NB4 (cell line): ENCODE measurements at regions not wholly inside any gene's neighbourhood (a gene's known extent, or its start where the extent isn't known, plus 50 kb on each side); places are given as distances from the start of the nearest gene placed in this dataset.

Experiments used
- MYC ChIP-seq: IDR thresholded peaks from 2 replicates; pipeline ENCODE4 v1.6.1; 2011; ENCODE audit warnings: low read depth, low read length
- POLR2A ChIP-seq: IDR thresholded peaks from 2 replicates; pipeline ENCODE4 v1.6.1; 2011; ENCODE audit warnings: mild to moderate bottlenecking; ENCODE audit not compliant: insufficient read length; ENCODE audit errors: extremely low read depth
- TF ChIP-seq, protein P1 (sequence below): IDR thresholded peaks from one replicate; pipeline ENCODE4 v1.5.1; 2012; ENCODE audit warnings: low read depth, low read length

DNA sequence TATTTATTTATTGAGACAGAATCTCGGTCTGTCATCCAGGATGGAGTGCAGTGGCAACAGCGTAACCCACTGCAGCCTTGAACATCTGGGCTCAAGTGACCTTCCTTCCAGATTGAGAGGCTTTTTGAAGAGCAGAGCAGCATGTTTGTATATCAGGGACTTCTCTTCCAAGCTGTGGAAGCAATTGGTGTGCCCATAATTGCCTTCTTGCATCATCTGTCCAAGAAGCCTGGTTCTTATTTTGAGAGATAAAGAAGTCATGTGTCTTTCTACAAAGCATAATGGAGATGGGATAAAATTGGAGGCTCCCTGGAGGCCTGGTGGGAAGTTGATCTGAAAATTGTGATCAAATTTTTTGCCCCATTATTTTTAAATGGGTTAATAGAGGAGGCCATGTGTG, 183.8 kb upstream of the MCTP2 start:
- TF ChIP-seq, protein P1, sequence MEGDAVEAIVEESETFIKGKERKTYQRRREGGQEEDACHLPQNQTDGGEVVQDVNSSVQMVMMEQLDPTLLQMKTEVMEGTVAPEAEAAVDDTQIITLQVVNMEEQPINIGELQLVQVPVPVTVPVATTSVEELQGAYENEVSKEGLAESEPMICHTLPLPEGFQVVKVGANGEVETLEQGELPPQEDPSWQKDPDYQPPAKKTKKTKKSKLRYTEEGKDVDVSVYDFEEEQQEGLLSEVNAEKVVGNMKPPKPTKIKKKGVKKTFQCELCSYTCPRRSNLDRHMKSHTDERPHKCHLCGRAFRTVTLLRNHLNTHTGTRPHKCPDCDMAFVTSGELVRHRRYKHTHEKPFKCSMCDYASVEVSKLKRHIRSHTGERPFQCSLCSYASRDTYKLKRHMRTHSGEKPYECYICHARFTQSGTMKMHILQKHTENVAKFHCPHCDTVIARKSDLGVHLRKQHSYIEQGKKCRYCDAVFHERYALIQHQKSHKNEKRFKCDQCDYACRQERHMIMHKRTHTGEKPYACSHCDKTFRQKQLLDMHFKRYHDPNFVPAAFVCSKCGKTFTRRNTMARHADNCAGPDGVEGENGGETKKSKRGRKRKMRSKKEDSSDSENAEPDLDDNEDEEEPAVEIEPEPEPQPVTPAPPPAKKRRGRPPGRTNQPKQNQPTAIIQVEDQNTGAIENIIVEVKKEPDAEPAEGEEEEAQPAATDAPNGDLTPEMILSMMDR: no peak
- no peak for TF ChIP-seq POLR2A
- TF ChIP-seq MYC: no peak
